DND-41 (cell line): ENCODE measurements at regions not wholly inside any gene's neighbourhood (a gene's known extent, or its start where the extent isn't known, plus 50 kb on each side); places are given as distances from the start of the nearest gene placed in this dataset.

Source experiments
- ATAC-seq: fragments of 200-7000 bp; cut with Tn5 transposase; 3 replicates; pipeline ENCODE4 v1.9.1; 2021; ENCODE audit warnings: low read depth; ENCODE audit not compliant: insufficient read depth
- DNase-seq: peaks from one replicate; pipeline ENCODE4 v3.0.0-alpha.2; 2020
- H2AFZ ChIP-seq: 2 replicates; pipeline ENCODE4 v1.6.0; 2012; ENCODE audit warnings: low read depth, low read length
- H3K27ac ChIP-seq: 2 replicates; pipeline ENCODE4 v1.5.1; 2012; ENCODE audit warnings: low read length, inconsistent platforms
- H3K27me3 ChIP-seq: fragments of 200-600 bp; sonication (generic); 2 replicates; pipeline ENCODE4 v1.6.0; 2012; ENCODE audit warnings: low read length, mild to moderate bottlenecking, inconsistent platforms; ENCODE audit not compliant: insufficient read depth, poor library complexity
- H3K36me3 ChIP-seq: 2 replicates; pipeline ENCODE4 v1.5.1; 2012; ENCODE audit warnings: low read length, inconsistent platforms; ENCODE audit not compliant: insufficient read depth
- H3K4me1 ChIP-seq: 2 replicates; pipeline ENCODE4 v1.5.1; 2012; ENCODE audit warnings: mild to moderate bottlenecking, low read length; ENCODE audit not compliant: insufficient read depth
- H3K4me2 ChIP-seq: 2 replicates; pipeline ENCODE4 v1.6.0; 2012; ENCODE audit warnings: mild to moderate bottlenecking, moderate library complexity, low read length, inconsistent platforms; ENCODE audit not compliant: insufficient read depth
- H3K4me3 ChIP-seq, 2 experiments: fragments of 200-600 bp in 1 of 2; shearing (Covaris generic) in 1 of 2; 2 replicates each; pipeline ENCODE4 v1.5.1; 2012 to 2016; ENCODE audit warnings: inconsistent platforms in 2 of 2, low read length in 2 of 2, mild to moderate bottlenecking in 2 of 2, low read depth in 1 of 2, moderate library complexity in 1 of 2
- H3K79me2 ChIP-seq: 2 replicates; pipeline ENCODE4 v1.6.0; 2012; ENCODE audit warnings: low read length, inconsistent platforms; ENCODE audit not compliant: insufficient read depth
- H3K9ac ChIP-seq: 2 replicates; pipeline ENCODE4 v1.6.0; 2012; ENCODE audit warnings: low read depth, mild to moderate bottlenecking, inconsistent platforms, low read length, moderate library complexity
- H3K9me3 ChIP-seq: 2 replicates; pipeline ENCODE4 v1.5.1; 2012; ENCODE audit warnings: low read length, moderate library complexity, mild to moderate bottlenecking, inconsistent platforms; ENCODE audit not compliant: insufficient read depth, severe bottlenecking
- H4K20me1 ChIP-seq: 2 replicates; pipeline ENCODE4 v1.6.0; 2012; ENCODE audit warnings: low read length; ENCODE audit not compliant: insufficient read depth
- CTCF ChIP-seq: IDR thresholded peaks from 2 replicates; pipeline ENCODE4 v1.5.1; 2012; ENCODE audit warnings: borderline replicate concordance, low read length, moderate library complexity, mild to moderate bottlenecking; ENCODE audit not compliant: poor library complexity, severe bottlenecking; ENCODE audit errors: extremely low read depth
- EZH2 ChIP-seq: IDR thresholded peaks from 3 replicates; pipeline ENCODE4 v1.6.1; 2012; ENCODE audit warnings: borderline replicate concordance, low read depth, mild to moderate bottlenecking, moderate library complexity, low read length, inconsistent platforms; ENCODE audit not compliant: severe bottlenecking

DNA sequence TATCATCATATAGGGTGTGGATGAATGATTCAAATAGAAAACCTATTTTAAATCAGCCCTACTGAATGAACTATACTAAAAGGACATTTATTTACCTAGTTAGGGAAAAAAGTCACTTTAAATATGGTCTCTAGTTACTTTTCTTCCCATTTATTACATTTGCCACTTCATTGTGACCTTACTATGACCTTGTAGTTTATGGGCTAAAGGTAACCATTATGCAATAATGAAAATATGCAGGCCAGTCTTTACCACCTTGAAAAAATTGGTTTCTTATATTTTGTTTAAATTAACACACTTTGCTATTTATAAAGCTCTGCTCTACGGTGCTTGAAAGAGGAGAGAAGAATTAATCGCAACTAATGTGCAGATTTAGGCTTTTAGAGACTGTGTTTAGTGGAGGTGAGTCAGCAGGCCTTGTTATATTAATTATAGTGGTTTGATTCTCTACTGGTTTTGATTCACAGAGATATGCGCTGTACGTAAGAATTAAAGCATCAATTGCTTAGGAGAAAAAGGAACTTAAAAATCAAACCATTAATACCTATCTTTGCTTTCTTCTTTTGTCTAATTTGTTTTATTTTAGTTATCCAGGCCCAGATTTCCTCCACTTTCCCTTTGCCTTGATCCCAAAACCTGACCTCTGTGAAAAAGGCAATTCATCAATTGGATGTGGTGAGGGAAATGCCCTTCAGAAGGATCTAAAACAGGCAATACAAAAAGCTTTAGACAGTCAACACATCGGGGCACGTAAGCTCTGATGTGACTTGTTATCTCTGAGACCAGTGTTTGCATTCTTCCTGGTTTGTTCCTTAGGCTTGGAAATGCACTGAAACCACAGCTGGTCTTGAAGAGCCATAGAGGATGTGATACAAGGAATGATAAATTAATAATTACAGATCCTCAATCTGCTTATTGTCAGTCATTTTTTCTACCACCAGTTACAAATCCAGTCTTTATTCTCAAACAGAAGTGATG is 141.2 kb upstream of the HDAC9 start:
- Histone ChIP-seq H3K27me3 (no peaks in the 10 kb centered on the region), H2AFZ (no peak overlapping the region), H4K20me1 (no peaks in the 10 kb centered on the region), H3K27ac (no peak overlapping the region), H3K36me3 (no peaks in the 10 kb centered on the region), H3K4me3 (no peak overlapping the region), H3K79me2 (no peaks in the 10 kb centered on the region), H3K4me2 (no peak overlapping the region), H3K9ac (no peak overlapping the region), H3K4me1 (no peaks in the 10 kb centered on the region; the same call in 1 of the 2 replicates), H3K9me3 (no peaks in the 10 kb centered on the region)
- TF ChIP-seq EZH2 (no peak), CTCF (no peak)
- no peak for ATAC-seq
- no peak for DNase-seq

DNA sequence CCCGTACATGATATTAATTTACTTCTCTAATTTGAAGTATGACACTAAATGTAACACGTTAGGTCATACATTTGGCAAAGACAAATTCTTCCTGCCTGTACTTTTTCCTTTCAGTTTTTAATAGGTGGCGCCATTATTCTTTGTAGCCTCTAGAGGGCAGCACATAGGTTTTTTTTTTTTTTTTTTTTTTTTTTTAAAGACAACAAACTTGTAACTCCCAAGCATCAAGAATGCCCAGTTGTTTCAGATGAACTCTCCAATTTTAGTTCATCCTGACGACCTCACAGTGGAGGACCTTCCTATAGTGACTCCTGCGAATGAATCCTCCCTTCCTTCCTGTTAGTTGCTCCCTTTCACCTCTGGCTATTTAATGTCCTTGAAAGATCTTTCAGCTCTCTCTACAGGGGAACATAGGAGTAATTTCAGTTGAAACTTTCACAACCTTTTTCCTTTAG is 139.3 kb upstream of the HDAC9 start:
- Histone ChIP-seq H3K9me3 (no peaks in the 10 kb centered on the region), H3K4me3 (no peak overlapping the region), H3K9ac (no peak overlapping the region), H2AFZ (peak overlapping the region; percentile 67), H3K36me3 (no peaks in the 10 kb centered on the region), H3K27ac (no peak overlapping the region), H3K27me3 (no peaks in the 10 kb centered on the region), H4K20me1 (no peaks in the 10 kb centered on the region), H3K4me1 (no peaks in the 10 kb centered on the region; the same call in 1 of the 2 replicates), H3K79me2 (no peaks in the 10 kb centered on the region), H3K4me2 (peak overlapping the region; percentile 50; the same call in 1 of the 2 replicates)
- no peak for TF ChIP-seq EZH2
- TF ChIP-seq CTCF = peak; percentile 72
- ATAC-seq (peak; percentile 67; the same call in 2 of the 3 replicates), DNase-seq (no peak)

DNA sequence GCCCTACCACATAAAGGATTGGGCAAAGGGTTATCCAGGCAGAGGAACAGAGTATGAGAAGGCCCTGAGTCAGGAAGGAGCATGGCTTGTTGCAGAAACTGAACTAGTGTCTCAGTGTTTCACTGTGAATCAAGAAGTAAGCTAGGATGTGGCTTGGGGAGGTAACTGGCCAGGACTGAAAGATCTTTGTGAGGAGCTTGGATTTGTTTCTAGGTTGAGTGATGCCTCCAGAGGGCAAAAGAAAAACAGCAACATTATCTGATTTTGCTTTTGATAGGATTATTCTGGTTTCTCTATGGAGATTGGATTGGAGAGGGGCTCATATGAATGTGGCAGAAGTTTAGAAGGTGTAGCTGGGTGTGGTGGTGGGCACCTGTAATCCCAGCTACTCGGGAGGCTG is 137.9 kb upstream of the HDAC9 start:
- Histone ChIP-seq H3K4me2 (no peak overlapping the region), H3K4me1 (no peaks in the 10 kb centered on the region; the same call in 1 of the 2 replicates), H3K9me3 (no peaks in the 10 kb centered on the region), H3K79me2 (no peaks in the 10 kb centered on the region), H3K9ac (no peak overlapping the region), H3K4me3 (no peak overlapping the region), H3K36me3 (no peaks in the 10 kb centered on the region), H3K27ac (no peak overlapping the region), H4K20me1 (no peaks in the 10 kb centered on the region), H2AFZ (no peak overlapping the region), H3K27me3 (no peaks in the 10 kb centered on the region)
- DNase-seq (no peak), ATAC-seq (0 out of 3 replicates have a peak, but pooled peaks have one; percentile 29)
- no peak for TF ChIP-seq EZH2
- TF ChIP-seq CTCF = no peak
